Breast epithelium (tissue), 3 donors: ENCODE measurements at regions not wholly inside any gene's neighbourhood (a gene's known extent, or its start where the extent isn't known, plus 50 kb on each side); places are given as distances from the start of the nearest gene placed in this dataset.

Source experiments
- CTCF ChIP-seq, 3 donors: fragments of 450-650 bp; IDR thresholded peaks; one replicate each; pipeline ENCODE4 v1.5.1; 2016 to 2017; ENCODE audit warnings: antibody characterized with exemption in 3 of 3, mild to moderate bottlenecking in 3 of 3, moderate library complexity in 3 of 3
- POLR2A ChIP-seq: fragments of 450-650 bp; IDR thresholded peaks from one replicate; pipeline ENCODE4 v1.6.1; 2016; ENCODE audit warnings: antibody characterized with exemption, mild to moderate bottlenecking, moderate library complexity
- POLR2AphosphoS5 ChIP-seq, 3 donors: sonication (generic); formaldehyde crosslinking; IDR thresholded peaks; one replicate each; pipeline ENCODE4 v1.6.1; 2017; ENCODE audit warnings: antibody characterized with exemption in 3 of 3

GRCh38 chr2:20565623-20566236 is 85.2 kb downstream of the HS1BP3 start:
- no peak for TF ChIP-seq CTCF (IDR thresholded peaks at IDR 0.05)
- TF ChIP-seq POLR2AphosphoS5 (IDR thresholded peaks at IDR 0.05): no peak
- TF ChIP-seq POLR2A: no peak
